Osteoblast (primary cell): ENCODE measurements at regions not wholly inside any gene's neighbourhood (a gene's known extent, or its start where the extent isn't known, plus 50 kb on each side); places are given as distances from the start of the nearest gene placed in this dataset.

Experiments
- DNase-seq: peaks from one replicate; pipeline ENCODE4 v3.0.0; 2011; ENCODE audit warnings: low spot score, mixed read lengths; ENCODE audit not compliant: insufficient read length; ENCODE audit errors: missing footprints
- H2AFZ ChIP-seq: 2 replicates; pipeline ENCODE4 v1.6.0; 2011; ENCODE audit warnings: mild to moderate bottlenecking, low read length
- H3K27ac ChIP-seq: 2 replicates; pipeline ENCODE4 v1.5.1; 2011; ENCODE audit warnings: mild to moderate bottlenecking, low read depth, low read length, moderate library complexity
- H3K27me3 ChIP-seq: 2 replicates; pipeline ENCODE4 v1.6.0; 2012; ENCODE audit warnings: mild to moderate bottlenecking, control low read depth, inconsistent platforms, low read length, moderate library complexity; ENCODE audit not compliant: insufficient read depth
- H3K36me3 ChIP-seq: 2 replicates; pipeline ENCODE4 v1.5.1; 2011; ENCODE audit warnings: mild to moderate bottlenecking, low read length, control low read depth, moderate library complexity; ENCODE audit not compliant: insufficient read depth
- H3K4me1 ChIP-seq: 2 replicates; pipeline ENCODE4 v1.5.1; 2011; ENCODE audit warnings: mild to moderate bottlenecking, low read length, control low read depth, moderate library complexity; ENCODE audit not compliant: insufficient read depth
- H3K4me2 ChIP-seq: 2 replicates; pipeline ENCODE4 v1.6.0; 2011; ENCODE audit warnings: mild to moderate bottlenecking, low read length; ENCODE audit not compliant: insufficient read depth
- H3K4me3 ChIP-seq: fragments of 200-600 bp; sonication (generic); 3 replicates; pipeline ENCODE4 v1.5.1; 2012; ENCODE audit warnings: mild to moderate bottlenecking, low read length, inconsistent platforms; ENCODE audit not compliant: insufficient read depth
- H3K79me2 ChIP-seq: 2 replicates; pipeline ENCODE4 v1.6.0; 2012; ENCODE audit warnings: mild to moderate bottlenecking, low read length, control low read depth, inconsistent platforms; ENCODE audit not compliant: insufficient read depth
- H3K9me3 ChIP-seq: 2 replicates; pipeline ENCODE4 v1.5.1; 2011; ENCODE audit warnings: low read depth, low read length, control low read depth
- H4K20me1 ChIP-seq: 2 replicates; pipeline ENCODE4 v1.6.0; 2012; ENCODE audit warnings: mild to moderate bottlenecking, low read length, control low read depth; ENCODE audit not compliant: insufficient read depth
- TF ChIP-seq, protein P1 (sequence below): IDR thresholded peaks from 2 replicates; pipeline ENCODE4 v1.5.1; 2011; ENCODE audit warnings: mild to moderate bottlenecking, low read depth, low read length, moderate library complexity; ENCODE audit errors: extremely low read depth

DNA sequence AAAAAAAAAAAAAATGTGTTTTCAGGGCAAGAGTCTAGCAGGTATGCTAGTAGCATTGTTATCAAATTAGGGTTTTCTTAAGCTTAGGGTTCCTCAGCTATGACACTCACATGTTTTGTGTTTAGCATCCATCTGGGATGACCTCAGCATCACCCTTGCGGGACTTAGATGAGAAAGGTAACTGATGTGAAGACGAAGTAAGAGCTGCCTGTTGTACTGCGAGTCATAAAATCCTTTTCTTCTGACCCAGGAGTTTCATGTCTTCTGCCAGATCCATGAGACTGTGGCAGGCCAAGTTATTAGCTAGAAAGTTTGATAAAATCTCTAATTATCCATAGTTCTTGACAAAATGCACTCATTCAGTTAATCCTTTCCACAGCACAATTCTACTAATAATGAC, 1251.1 kb downstream of the AMY1C start:
- Histone ChIP-seq H3K79me2 (no peaks in the 10 kb centered on the region), H2AFZ (no peak overlapping the region), H3K27ac (no peak overlapping the region), H4K20me1 (no peaks in the 10 kb centered on the region), H3K27me3 (no peaks in the 10 kb centered on the region), H3K36me3 (no peaks in the 10 kb centered on the region), H3K9me3 (no peaks in the 10 kb centered on the region), H3K4me2 (no peak overlapping the region), H3K4me1 (no peaks in the 10 kb centered on the region), H3K4me3 (no peak overlapping the region)
- no peak for DNase-seq
- TF ChIP-seq, protein P1, sequence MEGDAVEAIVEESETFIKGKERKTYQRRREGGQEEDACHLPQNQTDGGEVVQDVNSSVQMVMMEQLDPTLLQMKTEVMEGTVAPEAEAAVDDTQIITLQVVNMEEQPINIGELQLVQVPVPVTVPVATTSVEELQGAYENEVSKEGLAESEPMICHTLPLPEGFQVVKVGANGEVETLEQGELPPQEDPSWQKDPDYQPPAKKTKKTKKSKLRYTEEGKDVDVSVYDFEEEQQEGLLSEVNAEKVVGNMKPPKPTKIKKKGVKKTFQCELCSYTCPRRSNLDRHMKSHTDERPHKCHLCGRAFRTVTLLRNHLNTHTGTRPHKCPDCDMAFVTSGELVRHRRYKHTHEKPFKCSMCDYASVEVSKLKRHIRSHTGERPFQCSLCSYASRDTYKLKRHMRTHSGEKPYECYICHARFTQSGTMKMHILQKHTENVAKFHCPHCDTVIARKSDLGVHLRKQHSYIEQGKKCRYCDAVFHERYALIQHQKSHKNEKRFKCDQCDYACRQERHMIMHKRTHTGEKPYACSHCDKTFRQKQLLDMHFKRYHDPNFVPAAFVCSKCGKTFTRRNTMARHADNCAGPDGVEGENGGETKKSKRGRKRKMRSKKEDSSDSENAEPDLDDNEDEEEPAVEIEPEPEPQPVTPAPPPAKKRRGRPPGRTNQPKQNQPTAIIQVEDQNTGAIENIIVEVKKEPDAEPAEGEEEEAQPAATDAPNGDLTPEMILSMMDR: no peak

DNA sequence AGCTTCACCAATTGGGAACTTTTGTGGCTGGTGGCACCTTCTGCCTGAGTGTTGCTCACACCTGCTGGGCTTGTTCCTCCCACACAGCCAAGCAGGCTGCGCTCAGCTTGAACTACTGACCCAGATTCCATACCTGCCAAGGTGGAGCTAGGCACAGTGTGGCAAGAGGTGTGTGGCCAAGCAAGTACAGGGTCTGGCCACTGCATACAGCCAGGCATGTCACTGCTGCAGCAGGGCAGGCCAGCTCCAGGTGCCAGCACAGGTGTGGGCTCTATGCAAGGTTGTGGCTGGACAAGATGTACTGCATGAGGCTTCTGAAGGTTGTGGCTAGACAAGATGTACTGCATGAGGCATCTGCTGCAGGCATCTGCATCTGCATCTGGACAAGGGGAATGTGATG, 1254.8 kb downstream of the AMY1C start:
- TF ChIP-seq, protein P1: no peak
- no peak overlapping the region for H3K4me2 ChIP-seq
- no peaks in the 10 kb centered on the region for H4K20me1 ChIP-seq
- no peak overlapping the region for H3K27ac ChIP-seq
- no peak overlapping the region for H2AFZ ChIP-seq
- no peaks in the 10 kb centered on the region for H3K27me3 ChIP-seq
- no peaks in the 10 kb centered on the region for H3K9me3 ChIP-seq
- no peaks in the 10 kb centered on the region for H3K36me3 ChIP-seq
- H3K4me3 ChIP-seq: no peak overlapping the region
- no peaks in the 10 kb centered on the region for H3K4me1 ChIP-seq
- DNase-seq: no peak
- no peaks in the 10 kb centered on the region for H3K79me2 ChIP-seq

DNA sequence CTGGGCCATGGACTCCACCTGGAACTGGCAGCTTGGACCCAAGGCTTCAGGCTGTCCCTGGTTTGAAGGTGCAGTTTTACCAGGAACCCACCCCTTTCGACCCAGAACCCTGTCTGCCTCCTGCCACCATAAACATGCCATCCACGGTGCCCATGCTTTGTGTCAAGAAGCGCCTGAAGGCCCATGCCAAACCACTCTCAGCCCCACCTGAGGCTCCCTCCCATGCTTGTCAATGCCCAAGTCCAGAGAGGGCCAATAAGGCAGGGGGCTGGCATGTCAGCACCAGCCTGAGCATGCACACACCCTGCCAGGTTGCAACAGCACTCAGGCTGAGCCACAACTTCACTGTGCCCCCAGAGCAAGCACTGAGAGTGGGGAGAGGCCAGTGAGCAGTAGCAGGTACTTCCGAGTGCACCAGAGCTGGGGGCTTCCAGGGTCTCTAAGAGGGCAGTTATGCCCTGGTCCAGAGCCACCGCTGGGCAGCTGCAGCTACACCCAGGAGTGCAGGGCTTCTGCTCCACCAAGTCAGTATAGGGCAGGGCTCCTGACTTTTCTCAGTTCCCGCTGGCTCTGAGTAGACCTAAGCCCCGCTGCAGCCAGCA, 1256.0 kb downstream of the AMY1C start:
- DNase-seq: peak; percentile 38
- Histone ChIP-seq H2AFZ (no peak overlapping the region), H3K9me3 (no peaks in the 10 kb centered on the region), H3K79me2 (no peaks in the 10 kb centered on the region), H3K4me3 (no peak overlapping the region), H3K4me2 (no peak overlapping the region), H3K4me1 (no peaks in the 10 kb centered on the region), H3K27ac (no peak overlapping the region), H3K27me3 (no peaks in the 10 kb centered on the region), H3K36me3 (no peaks in the 10 kb centered on the region), H4K20me1 (no peaks in the 10 kb centered on the region)
- TF ChIP-seq, protein P1: no peak

DNA sequence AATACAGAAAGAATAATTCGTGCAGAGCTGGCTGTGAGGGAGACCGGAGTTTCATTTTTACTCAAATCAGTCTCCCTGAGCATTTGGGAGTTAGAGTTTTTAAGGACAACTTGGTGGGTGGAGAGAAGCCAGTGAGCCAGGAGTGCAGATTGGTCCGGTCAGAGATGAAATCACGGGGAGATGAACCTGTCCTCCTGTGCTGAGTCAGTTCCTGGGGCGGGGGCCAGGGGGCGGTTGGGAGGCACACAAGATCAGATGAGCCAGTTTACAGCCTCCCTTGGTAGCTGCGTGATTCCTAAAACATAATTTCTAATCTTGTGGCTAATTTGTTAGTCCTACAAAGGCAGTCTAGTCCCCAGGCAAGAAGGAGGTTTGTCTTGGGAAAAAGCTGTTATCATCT, 1267.9 kb downstream of the AMY1C start:
- Histone ChIP-seq H4K20me1 (no peaks in the 10 kb centered on the region), H3K4me3 (no peak overlapping the region), H3K36me3 (no peaks in the 10 kb centered on the region), H3K4me1 (no peaks in the 10 kb centered on the region), H3K4me2 (no peak overlapping the region), H3K27me3 (no peaks in the 10 kb centered on the region), H3K79me2 (no peaks in the 10 kb centered on the region), H3K27ac (no peak overlapping the region), H3K9me3 (no peaks in the 10 kb centered on the region), H2AFZ (no peak overlapping the region)
- no peak for DNase-seq
- TF ChIP-seq, protein P1: no peak
